ENCODE measurements at regions not wholly inside any gene's neighbourhood (a gene's known extent, or its start where the extent isn't known, plus 50 kb on each side); places are given as distances from the start of the nearest gene placed in this dataset.
A peak's percentile ranks its signal among the peaks of the same experiment; 100 is the strongest.

GRCh38 chr20:22346716-22347115 is 237.7 kb downstream of the FOXA2 start:
- peak; percentile 65 for DNase-seq (ENCODE audit: low read depth, low spot score)
- H3K4me3 ChIP-seq (ENCODE audit: low read length) = no peak overlapping the region

DNA sequence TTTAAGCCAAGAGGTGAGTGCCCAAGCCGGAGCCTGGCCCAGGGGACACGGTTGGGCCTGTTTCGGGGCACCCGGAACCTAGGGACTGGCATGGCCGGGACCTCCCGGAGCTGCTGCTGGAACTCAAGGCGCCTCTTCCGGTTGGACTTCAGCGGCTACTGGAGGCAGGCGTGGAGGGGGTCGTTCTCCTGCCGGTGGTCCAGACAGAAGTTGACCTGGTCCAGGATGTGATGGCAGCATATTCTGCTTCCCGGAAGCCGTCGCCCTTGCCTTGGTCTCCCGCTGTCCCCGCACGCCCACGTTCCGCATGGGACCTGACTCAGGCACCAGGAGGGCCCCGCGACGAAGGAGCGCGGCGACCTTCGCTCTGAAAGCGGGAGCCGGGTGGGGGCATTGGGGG is 240.8 kb downstream of the FOXA2 start:
- DNase-seq (ENCODE audit: low read depth, low spot score) = no peak
- no peak overlapping the region for H3K4me3 ChIP-seq (ENCODE audit: low read length)

- H3K4me3 ChIP-seq (ENCODE audit: low read length) = no peak overlapping the region
- no peak for DNase-seq (ENCODE audit: low read depth, low spot score)
Observed at GRCh38 chr20:22342410-22342809, 242.0 kb downstream of the FOXA2 start.

DNA sequence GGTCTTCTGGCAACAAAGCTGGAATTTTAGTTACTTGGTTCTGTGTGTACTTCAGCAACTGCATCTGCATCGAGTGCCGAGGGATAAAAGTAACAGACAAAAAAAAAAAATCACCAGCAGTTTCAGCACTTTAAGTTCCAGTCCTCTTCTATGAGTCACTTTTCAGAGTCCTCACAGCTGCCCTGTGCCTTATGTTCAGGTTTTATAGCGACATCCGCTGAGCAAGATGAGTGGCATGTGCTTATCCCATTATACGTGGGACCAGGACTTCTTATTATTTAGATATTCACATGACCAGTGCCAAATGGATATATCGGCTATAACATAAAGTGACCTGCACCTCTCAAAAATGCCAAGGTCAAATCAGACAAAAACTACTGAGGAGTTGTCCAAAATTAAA is 242.9 kb downstream of the FOXA2 start:
- no peak overlapping the region for H3K4me3 ChIP-seq (ENCODE audit: low read length)
- DNase-seq (ENCODE audit: low read depth, low spot score) = no peak

DNA sequence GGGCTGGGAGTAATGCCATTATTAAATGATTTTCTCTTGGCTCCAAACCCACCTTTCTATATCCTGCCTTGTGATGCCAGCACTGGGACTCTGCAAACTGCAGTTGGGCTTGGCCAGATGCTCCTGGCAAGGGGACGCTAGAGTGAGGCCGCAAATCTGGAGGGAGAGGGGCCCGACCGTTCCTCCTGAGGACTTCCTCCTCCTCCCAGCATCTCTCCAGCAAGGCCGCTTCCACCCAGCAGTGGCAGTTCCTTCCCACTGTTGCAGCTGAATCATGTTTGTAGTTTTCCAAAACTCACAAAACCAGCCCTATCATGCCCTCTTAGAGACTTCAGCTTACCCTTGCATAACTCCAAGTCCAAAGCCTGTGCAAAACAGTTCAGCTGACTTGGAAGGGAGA is 244.4 kb downstream of the FOXA2 start:
- no peak for DNase-seq (ENCODE audit: low read depth, low spot score)
- no peak overlapping the region for H3K4me3 ChIP-seq (ENCODE audit: low read length)

DNA sequence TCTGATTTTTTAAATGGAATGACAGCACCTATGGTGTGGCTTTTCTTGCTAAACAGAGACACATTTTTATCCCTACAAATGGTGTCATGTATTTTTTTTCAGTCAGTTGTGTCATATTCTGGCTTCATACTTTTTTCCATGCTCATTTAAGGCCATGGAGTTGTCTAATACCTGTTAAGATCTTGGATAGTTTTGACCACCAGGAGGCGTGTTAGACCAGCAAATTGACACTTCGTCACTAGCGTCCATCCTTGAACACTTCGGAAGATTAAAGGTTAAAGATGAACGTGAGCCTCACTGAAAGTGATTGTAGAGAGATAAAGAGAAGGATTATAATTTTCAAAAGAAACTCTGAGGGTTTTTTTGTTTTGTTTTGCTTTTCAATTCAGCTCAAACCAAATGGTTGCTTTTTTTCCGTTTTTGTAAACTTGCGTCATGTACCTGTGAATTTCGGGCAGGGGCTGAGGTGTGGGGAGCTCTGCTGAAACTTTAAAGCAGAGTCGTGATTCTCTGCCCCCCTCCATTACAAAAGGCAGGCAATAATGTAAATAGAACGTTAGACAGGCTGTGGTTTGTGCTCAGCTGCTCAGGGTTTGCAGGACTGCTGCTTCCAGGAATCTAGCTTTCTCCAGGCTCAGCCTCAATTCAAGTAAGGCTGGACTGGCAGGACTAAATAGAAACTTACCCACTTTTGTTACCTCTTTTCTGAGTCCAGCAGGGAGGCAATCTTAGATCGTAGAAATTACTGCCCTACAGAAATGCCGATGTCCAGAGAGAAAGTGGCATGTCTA is 245.1 kb downstream of the FOXA2 start:
- H3K4me3 ChIP-seq (ENCODE audit: low read length) = no peak overlapping the region
- DNase-seq (ENCODE audit: low read depth, low spot score) = peak; percentile 74

GRCh38 chr20:22338140-22338708 is 246.1 kb downstream of the FOXA2 start:
- no peak overlapping the region for H3K4me3 ChIP-seq (ENCODE audit: low read length)
- no peak for DNase-seq (ENCODE audit: low read depth, low spot score)

- DNase-seq (ENCODE audit: low read depth, low spot score) = no peak
- H3K4me3 ChIP-seq (ENCODE audit: low read length) = no peak overlapping the region
Observed at GRCh38 chr20:22335210-22335609, 249.2 kb downstream of the FOXA2 start.

DNA sequence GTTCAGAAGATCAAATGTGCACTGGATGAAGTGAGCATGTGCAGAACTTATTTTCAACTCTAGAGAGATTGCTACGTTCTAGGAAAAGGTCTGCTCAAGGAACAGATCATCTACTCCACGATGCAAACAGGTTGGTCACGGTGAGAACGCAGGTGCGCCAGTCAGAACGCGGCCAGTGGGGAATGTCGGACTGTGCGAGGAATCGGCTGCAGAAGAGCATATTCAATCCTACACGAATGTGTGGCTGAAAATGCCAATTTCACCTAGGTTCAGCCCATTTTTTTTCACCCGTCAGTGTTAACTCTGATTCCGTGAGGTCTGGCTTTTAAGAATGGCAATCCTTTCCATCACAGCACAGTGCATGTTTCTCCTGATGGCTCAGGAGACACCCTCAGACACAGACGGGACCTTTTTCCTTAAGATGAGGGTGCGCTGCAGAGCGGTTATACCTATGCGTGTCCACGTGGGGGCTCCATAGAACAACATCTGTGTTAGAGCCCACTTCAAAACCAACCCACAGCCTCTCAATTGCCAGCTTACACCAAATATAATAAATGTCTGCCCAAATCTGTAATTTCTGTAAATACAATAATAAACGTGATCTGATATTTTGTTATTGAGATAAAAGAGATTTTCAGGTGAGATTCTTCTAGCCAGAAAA is 250.4 kb downstream of the FOXA2 start:
- peak; percentile 63 for DNase-seq (ENCODE audit: low read depth, low spot score)

DNA sequence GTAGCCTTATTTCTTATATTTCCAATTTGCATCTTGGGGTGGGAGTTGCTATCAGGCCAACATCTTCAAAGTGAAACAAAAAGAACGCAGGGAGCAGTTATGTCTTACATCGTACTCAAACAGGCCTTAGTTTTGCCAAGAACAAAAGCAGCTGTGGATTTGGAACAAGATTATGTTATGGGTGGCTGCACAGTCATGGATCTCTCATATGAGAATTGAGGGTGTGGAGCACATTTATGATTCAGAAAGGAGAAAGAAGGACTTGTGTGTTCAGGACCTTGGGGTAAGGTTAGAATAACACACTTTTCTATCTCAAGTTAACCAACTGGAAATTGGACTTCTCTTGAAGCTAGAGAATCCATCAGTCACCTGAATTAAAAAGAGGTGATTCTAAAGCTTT is 259.9 kb downstream of the FOXA2 start:
- DNase-seq (ENCODE audit: low read depth, low spot score) = no peak

More for the DNA sequence above, 250.4 kb downstream of the FOXA2 start:
- no peak overlapping the region for H3K4me3 ChIP-seq (ENCODE audit: low read length)

DNA sequence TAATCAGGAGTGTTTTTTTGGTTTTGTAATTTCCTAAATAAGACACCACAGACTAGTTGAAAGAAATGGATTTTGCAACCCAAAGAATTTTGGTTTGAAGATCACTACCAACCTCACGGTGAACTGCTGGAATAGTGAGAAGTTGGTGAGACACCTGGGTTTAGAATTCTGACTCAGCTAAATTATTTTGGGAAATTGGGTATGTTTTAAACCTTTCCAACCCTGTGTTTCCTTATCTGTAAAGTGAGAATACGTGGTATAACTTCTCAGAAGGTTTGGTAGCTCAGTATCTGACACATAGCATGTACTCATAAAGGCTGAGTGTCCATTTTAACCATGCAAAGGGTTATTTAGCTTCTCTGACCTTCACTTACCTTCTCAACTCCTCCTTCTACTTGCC is 261.9 kb downstream of the FOXA2 start:
- DNase-seq (ENCODE audit: low read depth, low spot score) = no peak
- H3K4me3 ChIP-seq (ENCODE audit: low read length) = no peak overlapping the region

More for the DNA sequence above, 259.9 kb downstream of the FOXA2 start:
- no peak overlapping the region for H3K4me3 ChIP-seq (ENCODE audit: low read length)

GRCh38 chr20:22321191-22321590 is 263.2 kb downstream of the FOXA2 start:
- no peak for DNase-seq (ENCODE audit: low read depth, low spot score)
- no peak overlapping the region for H3K4me3 ChIP-seq (ENCODE audit: low read length)

- no peak for DNase-seq (ENCODE audit: low read depth, low spot score)
Observed at GRCh38 chr20:22320245-22320915, 264.0 kb downstream of the FOXA2 start.

GRCh38 chr20:22315771-22316170 is 268.6 kb downstream of the FOXA2 start:
- no peak for DNase-seq (ENCODE audit: low read depth, low spot score)
- H3K4me3 ChIP-seq (ENCODE audit: low read length) = no peak overlapping the region

More at GRCh38 chr20:22320245-22320915, 264.0 kb downstream of the FOXA2 start:
- H3K4me3 ChIP-seq (ENCODE audit: low read length) = no peak overlapping the region

- H3K4me3 ChIP-seq (ENCODE audit: low read length) = no peak overlapping the region
- DNase-seq (ENCODE audit: low read depth, low spot score) = no peak
Observed at GRCh38 chr20:22315073-22315472, 269.3 kb downstream of the FOXA2 start.

DNA sequence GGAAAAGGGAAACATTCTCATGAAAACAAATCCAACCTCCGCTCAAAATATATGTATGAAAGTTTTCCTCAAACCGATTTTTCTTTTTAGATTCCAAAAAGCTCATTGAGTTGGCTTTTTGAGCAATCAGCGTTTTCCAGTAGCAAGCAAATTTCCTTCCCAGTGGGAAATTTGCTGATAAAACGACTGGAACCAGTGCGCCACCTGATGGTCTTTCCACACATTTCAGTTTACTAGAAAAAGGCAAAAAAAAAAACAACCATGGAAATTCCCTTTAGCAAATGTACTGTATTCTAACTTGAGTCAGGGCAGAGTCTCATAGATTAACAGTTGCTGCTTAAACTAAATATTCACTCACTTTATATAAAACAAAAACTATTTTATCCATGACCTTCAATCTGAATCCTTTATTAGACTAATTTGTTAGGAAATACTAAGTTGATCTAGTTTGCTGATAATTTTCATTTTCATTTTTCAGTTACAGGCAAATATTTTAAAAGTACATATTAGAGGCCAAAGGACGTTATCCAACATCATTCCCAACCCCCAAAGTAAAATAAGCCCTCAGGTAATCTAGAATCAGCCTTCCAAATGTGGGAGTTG is 271.5 kb downstream of the FOXA2 start:
- no peak for DNase-seq (ENCODE audit: low read depth, low spot score)
- H3K4me3 ChIP-seq (ENCODE audit: low read length) = no peak overlapping the region

DNA sequence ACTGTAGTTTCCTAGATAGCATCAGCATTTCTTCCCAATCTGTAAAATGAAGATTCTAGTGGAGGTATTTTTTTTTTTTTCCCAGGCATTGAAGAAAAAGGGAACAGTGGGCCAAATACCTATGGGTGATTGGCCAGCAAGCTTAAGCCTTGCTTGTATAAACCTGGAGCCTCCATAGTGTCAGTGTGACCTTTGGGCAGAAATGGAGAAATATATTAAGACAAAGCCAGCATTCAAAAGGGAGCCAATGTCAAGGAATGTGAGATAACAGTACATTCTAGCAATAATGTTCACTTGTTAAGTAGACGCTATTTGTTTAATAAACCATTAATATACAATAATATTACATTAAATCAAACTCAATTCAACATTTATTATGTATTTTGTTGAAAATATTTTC is 275.4 kb downstream of the FOXA2 start:
- H3K4me3 ChIP-seq (ENCODE audit: low read length) = no peak overlapping the region
- DNase-seq (ENCODE audit: low read depth, low spot score) = no peak

GRCh38 chr20:22307409-22307808 is 277.0 kb downstream of the FOXA2 start:
- no peak for DNase-seq (ENCODE audit: low read depth, low spot score)
- H3K4me3 ChIP-seq (ENCODE audit: low read length) = no peak overlapping the region

GRCh38 chr20:22305381-22305780 is 279.0 kb downstream of the FOXA2 start:
- no peak for DNase-seq (ENCODE audit: low read depth, low spot score)
- no peak overlapping the region for H3K4me3 ChIP-seq (ENCODE audit: low read length)

All from Jurkat, Clone E6-1 (cell line).